ENCODE measurements at regions not wholly inside any gene's neighbourhood (a gene's known extent, or its start where the extent isn't known, plus 50 kb on each side); places are given as distances from the start of the nearest gene placed in this dataset.

- TF ChIP-seq CTCF (IDR thresholded peaks at IDR 0.05; ENCODE audit: insufficient read depth, low read length) (no peak), REST (IDR thresholded peaks at IDR 0.05; ENCODE audit: insufficient replicate concordance, low read depth) (no peak), POLR2AphosphoS5 (IDR thresholded peaks at IDR 0.05; ENCODE audit: low read depth) (no peak), SPI1 (IDR thresholded peaks at IDR 0.05; ENCODE audit: borderline replicate concordance, low read depth) (no peak)
Measured at GRCh38 chr21:38590449-38591217, 92.4 kb upstream of the ERG start.
